Ureter (tissue), 1 donor: ENCODE measurements at regions not wholly inside any gene's neighbourhood (a gene's known extent, or its start where the extent isn't known, plus 50 kb on each side); places are given as distances from the start of the nearest gene placed in this dataset.

Source experiments
- DNase-seq: peaks from one replicate; pipeline ENCODE4 v3.0.0-alpha.2; 2020; ENCODE audit warnings: low spot score
- donor health status: DM: yes; HTN: yes; CAD: no.

- no peak for DNase-seq
These were observed 168.7 kb upstream of the PPP1R2C start for GRCh38 chrX:42946544-42947194.

- DNase-seq, result no peak
These were observed 171.0 kb upstream of the PPP1R2C start for GRCh38 chrX:42948723-42949657.

GRCh38 chrX:42951747-42952146 lies 173.8 kb upstream of the PPP1R2C start:
- no peak for DNase-seq

- DNase-seq, result no peak
These were observed 174.7 kb upstream of the PPP1R2C start for GRCh38 chrX:42952621-42953020.

- DNase-seq, result no peak
These were observed 176.9 kb upstream of the PPP1R2C start for GRCh38 chrX:42954880-42955279.

- no peak for DNase-seq
These were observed 177.4 kb upstream of the PPP1R2C start for GRCh38 chrX:42955349-42955748.

- no peak for DNase-seq
These were observed 189.8 kb upstream of the PPP1R2C start for GRCh38 chrX:42967681-42968300.

GRCh38 chrX:42973321-42973720 lies 195.4 kb upstream of the PPP1R2C start:
- no peak for DNase-seq

- no peak for DNase-seq
These were observed 197.9 kb upstream of the PPP1R2C start for GRCh38 chrX:42975906-42976305.

- peak; percentile 48 for DNase-seq
These were observed 198.9 kb upstream of the PPP1R2C start for GRCh38 chrX:42976746-42977366.

- no peak for DNase-seq
These were observed 200.9 kb upstream of the PPP1R2C start for GRCh38 chrX:42978655-42979379.

GRCh38 chrX:42988700-42989099 lies 210.7 kb upstream of the PPP1R2C start:
- DNase-seq, result no peak

GRCh38 chrX:42992199-42992943 lies 214.4 kb upstream of the PPP1R2C start:
- no peak for DNase-seq

- DNase-seq, result no peak
These were observed 218.9 kb upstream of the PPP1R2C start for GRCh38 chrX:42996861-42997260.

GRCh38 chrX:43000121-43000520 lies 222.2 kb upstream of the PPP1R2C start:
- DNase-seq, result no peak

GRCh38 chrX:43002526-43003203 lies 224.7 kb upstream of the PPP1R2C start:
- no peak for DNase-seq

GRCh38 chrX:43003204-43003565 lies 225.2 kb upstream of the PPP1R2C start:
- DNase-seq, result no peak

GRCh38 chrX:43003939-43004338 lies 226.0 kb upstream of the PPP1R2C start:
- no peak for DNase-seq

GRCh38 chrX:43005561-43005960 lies 227.6 kb upstream of the PPP1R2C start:
- DNase-seq, result no peak

GRCh38 chrX:43008356-43008755 lies 230.4 kb upstream of the PPP1R2C start:
- DNase-seq, result no peak
